ENCODE measurements at regions not wholly inside any gene's neighbourhood (a gene's known extent, or its start where the extent isn't known, plus 50 kb on each side); places are given as distances from the start of the nearest gene placed in this dataset.
A peak's percentile ranks its signal among the peaks of the same experiment; 100 is the strongest.
"Not testable (repeated sequence)": the region's sequence is repeated elsewhere in the genome, so short reads cannot be mapped to it uniquely, and the experiment has no call there.

DNA sequence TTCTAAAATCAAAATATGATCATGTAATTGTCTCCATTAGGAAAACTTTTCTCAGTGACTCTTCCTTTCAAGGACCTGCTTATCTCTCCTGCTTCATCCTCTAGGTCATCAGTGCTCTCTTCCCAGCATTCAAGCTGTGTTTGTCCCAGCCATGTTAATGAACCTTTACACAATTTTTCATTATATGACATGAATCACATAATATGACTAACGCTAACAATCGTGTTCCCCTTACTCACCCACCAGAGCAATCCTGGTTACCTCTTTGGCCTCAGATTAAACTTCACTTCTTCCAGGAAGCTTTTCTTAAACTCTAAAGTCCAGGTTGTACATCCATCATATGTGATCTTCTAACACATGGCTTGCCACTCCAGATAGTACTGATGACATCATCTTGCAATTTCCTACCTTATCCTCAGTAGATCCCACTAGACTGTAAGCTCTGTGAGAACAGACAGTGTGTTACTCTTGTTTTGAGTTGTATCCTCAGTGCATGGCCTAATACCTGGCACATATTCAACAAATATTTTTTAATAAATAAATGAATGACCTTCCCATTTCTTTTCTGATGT lies 882.9 kb upstream of the ZEB2 start:
- DNase-seq: no peak

DNA sequence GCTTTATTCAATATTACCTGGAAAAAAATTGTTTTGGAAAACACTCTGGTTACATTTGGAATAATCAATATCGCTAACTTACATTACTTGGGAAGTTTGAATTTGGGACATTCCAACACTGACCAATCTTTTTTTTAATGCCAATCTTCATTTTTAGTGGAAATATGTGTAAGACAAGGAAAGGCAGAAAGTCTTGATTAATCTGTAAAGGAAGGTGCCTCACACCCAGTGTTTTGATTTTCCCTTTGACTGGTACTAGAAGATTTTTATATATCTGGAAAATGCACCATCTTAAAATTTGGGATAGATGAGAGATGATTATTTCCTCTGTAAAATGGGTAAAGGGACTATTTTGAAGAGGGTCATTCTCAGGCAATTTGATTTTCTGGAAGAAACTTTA lies 879.2 kb upstream of the ZEB2 start:
- DNase-seq: no peak

DNA sequence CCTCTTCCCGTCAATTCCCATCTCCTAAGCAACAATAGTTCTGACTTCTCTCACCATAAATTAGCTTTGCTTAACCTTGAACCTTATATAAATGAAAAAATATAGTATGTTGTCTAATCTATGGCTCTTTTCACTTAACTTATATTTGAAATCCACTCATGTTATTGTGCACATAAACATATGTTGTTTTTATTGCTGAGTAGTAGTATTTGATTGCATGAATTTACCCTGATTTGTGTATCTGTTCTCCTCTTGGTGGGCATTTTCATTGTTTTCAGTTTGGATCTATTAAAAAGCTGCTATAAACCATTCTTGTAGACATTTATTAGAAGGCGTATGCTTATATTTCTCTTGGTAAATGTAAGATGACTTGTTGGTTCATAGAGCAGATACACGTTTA lies 874.3 kb upstream of the ZEB2 start:
- DNase-seq: no peak

DNA sequence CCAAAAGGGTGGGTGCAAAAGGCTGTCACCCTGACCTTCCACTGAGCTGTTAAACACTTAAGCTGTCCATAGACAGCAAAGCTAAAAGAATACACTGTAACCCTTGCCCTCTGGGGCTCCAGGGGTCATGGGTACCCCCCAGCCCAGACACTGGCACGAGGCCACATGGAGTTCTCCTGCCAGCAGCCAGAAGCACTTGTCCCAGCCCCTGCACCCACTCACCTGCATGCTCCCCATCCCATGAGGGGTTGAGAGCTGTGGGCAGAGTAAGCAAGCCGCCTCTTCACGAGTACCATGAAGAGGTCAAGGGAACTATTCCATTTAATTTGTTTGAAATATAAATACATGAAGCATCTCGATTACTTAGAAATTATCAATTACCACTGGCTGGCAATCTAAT lies 867.1 kb upstream of the ZEB2 start:
- DNase-seq: no peak

DNA sequence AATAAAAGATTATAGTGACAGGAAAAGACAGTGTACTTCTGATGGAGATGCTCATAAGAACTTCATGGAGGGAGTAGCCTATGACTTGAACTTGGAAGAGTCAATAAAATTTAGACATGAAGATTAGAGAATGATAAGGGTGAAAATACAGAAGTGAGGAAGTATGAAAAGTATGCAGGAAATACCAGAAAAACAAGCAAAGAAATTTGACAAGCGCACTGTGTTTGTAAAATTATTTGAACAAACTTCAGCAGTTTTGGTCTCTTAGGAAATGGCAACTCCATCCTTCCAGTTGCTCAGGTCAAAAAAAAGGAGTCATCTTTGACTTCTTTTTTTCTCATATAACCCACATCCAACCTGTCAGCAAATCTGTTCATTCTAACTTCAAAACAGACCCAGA lies 864.0 kb upstream of the ZEB2 start:
- no peak for DNase-seq

DNA sequence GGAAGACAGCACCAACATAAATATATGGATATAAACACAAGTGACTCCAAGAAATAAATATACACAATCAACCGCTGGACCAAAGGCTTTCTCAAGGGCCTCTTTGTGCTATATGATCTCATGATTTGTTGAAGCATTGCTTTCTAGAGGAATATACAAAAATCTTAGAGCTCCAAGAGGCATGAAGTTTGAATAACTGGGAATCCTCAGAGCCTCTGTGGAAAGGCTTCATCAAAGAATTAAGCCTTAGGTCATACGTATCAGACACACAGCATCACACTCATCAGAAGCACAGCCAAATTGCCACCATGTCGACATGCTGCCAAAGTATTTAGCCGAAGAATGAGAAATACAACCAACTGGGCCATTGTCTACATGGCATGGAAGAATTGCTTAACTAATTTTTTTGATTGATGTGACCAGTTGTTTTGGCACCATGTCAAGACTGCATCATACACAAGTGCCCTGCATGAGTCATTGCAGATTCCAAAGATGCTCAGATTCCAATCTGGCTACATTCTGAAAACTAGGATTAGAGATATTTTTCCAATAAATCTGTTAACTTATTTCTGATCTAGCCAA lies 860.6 kb upstream of the ZEB2 start:
- DNase-seq: no peak

DNA sequence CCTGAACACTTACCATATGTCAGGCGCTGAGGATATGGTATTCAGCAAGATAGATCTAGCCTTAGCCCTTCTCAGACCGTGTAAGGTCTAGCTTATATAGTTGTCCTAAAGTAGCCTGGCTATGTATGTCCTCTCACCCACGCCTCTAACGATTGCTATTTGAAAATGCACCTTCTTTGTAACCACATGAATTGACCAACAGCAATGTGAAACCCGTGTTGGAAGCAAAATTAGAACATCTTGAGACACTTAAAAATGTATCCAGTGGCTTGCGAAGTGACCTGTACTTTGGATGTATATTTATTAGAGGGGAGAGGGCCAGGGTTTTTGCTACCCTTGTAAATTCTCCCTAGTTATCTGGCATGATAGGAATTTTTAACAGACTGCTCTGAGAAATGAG lies 860.0 kb upstream of the ZEB2 start:
- no peak for DNase-seq

DNA sequence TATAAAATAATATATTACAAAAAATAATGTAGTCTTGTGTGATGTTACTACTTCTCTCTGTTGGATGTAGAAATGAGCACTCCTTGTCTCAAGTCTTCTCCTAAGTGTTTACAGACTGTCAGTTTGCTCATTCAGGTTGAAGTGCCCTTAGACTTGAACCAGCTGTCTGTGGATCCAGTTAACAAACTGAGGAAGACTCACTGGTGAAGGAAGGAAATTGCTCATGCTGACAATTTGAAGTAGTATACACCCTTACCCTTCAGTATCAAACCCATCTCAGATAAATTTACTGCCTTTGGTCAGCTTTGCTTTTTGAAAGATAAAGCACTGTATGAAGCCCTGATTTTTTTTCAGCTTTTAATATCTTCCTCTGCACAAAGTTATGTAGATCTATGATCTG lies 854.2 kb upstream of the ZEB2 start:
- DNase-seq: no peak

DNA sequence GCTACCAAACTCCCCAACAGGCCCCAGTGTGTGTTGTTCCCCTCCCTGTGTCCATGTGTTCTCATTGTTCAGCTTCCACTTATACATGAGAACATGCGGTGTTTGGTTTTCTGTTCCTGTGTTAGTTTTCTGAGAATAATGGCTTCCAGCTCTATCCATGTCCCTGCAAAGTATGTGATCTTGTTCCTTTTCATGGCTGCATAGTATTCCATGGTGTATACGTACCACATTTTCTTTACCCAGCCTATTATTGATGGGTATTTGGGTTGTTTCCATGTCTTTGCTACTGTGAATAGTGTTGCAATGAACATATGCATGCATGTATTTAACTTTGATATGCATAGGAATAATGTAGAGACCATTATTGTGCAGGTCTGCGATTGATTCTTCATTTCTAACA lies 847.4 kb upstream of the ZEB2 start:
- not testable (repeated sequence) for DNase-seq

DNA sequence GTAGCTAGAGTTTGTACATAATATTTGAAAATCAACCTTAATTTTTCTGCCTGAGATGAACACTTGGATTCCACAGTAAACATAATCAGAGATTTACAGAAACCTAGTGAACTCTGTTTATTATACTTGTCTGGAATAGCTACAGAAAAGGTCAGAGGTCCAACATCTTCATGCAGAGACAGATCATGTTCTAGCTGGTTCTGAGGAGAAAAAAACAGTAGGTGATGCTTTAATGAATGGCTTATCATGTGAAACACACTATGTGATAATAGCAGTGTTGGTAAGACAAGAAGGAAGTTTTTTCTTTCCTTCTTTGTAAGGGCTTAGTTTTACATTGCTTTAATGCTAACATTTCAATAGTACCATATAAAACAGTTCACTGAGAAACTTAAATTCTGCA lies 846.4 kb upstream of the ZEB2 start:
- no peak for DNase-seq

DNA sequence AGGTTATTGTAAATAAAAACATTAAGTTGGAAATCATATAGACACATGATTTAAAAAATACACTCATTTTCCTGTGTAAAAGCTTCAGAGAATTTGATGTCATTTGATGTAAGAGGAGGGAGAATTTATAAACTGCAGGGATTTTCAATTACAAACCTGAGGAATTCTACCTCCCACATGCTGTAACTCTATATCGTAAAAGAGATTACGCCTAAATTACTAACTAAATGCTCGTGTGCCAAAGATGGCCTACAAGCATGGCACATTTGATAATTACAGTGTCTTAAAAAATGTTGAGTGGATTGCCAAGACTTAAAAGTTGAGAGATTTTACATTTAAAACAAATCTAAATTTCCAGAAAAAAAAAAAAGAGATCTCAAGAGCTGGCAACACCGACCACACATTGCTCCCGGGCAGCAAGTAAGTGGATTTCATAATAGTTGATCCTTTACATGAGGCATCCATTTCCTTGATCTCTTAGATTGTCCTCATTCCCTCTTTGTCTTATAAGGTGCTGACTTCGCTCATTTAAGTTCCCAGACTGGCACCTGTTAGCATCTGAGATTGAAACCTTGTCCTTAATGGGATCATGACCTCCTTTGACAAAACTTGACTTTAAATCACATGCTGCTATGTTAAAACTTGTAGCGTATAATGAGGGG lies 840.3 kb upstream of the ZEB2 start:
- DNase-seq: no peak

DNA sequence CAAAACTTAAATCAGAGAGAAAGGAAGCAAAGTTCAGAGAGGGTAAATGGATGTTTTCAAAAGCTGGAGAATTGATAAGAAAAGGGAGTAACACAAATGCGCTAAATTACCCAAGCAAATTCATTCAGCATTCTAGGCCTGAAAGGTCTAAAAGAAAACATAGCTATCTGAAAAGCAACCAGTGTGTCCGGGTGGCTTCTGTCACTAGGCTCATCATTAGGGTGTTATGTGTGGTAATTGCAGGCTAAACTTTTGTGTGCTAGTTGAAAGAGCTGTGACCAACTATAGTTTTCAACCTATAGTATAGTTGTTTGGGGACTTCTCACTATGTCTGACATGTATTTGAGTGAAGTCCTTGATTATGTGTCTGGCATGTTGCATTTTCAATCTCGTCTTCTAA lies 839.6 kb upstream of the ZEB2 start:
- DNase-seq: no peak

DNA sequence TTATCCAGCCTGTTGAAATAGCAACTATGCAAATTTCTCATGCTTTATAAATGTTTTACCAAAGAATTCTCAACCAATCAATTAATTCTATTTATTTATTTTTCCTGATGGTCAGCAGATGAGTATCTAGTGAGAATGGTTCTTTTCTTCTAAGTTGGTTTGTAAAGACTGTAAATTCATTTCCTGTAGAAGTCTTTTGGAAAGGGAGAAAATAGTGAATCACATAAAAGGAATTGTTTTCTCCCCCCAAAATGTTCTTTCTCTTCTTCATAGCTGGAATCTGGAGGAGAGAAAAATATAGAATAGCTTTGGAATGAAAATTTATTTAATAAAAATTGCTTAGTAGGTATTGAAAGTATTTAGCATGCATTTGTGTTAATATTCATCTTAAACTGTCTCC lies 836.1 kb upstream of the ZEB2 start:
- no peak for DNase-seq

DNA sequence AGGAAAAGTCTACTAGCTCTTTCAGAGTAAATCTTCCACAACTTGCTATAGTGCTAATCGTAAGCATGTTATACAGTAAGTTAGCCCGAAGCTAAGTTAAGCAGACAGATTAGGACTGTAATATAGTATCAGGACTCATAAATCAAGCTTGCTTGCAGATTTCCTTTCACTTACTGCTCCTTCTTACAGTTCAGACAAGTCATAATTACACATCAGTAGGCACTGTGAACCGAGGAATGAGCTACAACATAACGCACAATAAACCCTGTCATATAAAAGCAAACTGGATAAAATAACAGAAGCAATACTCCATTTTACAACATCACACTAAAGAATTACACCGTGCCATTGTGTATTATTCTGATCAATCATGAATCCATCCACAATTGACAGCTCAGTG lies 832.6 kb upstream of the ZEB2 start:
- peak; percentile 63 for DNase-seq

DNA sequence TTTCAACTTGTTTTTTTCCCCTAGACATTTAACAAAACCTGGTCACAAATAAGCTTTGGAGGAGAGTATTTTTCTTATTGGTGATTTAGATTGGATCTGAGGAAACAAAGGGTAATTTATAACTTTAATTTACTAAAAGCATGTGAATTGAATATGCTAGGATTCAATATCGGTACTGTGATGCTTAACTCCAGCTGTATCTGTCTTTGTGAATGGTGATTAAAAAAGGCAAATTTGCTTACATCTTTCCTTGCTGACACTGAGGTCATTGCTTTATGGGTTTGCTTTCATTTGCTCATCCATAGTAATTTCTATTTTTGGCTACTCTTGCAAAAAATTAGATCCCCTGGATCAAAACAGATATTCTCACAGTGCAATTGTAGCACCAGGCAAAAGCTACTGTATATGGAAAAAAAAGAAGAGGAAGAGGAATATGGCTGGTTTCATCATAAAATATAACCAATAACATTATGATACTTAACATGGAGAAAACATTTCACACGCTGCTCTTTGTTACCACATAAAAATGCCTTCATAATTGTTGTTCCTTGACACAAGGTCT lies 832.0 kb upstream of the ZEB2 start:
- DNase-seq: no peak

DNA sequence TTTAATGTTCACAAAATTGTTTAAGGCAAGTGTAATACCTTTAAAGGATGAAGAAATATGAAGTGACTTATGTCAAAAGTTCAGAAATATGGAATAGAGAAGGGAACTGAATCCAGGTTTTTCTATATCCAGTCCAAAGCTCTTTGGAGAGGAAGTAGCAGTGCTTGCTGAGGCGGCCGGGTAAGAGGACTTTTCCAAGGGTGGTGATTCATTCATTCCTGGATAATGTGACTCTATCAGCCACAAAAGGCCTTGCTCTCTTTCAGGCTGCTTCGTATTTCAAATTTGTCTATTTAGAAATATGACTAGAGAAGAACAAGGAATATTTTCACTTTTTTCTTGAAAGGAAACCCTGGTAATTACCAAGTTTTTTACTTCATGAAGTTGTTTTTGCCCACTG lies 830.1 kb upstream of the ZEB2 start:
- no peak for DNase-seq

DNA sequence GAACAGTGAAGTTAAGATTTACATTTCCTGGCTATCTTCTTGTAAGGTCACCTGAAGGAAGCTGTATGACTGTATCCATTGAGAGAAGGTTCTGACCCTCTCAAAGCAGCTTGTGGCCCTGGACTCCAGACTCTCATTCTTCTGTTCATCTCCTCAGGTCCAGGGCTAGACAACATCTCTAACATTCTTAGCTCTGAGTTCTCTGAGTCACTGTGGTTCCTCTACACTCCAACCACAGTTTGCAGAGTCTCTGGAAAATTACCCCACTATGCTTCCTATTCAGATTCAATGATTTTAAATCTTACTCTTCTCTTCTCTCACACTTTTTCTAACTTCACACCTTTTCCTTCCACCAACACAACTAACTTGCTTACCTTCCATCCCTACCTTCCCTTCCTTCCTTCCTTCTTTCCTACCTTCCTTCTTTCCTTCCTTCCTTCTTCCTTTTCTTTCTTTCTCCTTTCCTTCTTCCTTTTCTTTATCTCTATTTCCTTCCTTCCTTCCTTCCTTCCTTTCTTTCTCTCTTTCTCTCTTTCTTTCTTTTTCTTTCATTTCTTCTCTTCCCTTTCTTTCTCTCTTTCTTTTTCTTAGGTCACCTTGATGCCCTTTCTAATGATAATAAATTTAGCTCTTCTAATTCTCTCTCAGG lies 824.3 kb upstream of the ZEB2 start:
- no peak for DNase-seq

DNA sequence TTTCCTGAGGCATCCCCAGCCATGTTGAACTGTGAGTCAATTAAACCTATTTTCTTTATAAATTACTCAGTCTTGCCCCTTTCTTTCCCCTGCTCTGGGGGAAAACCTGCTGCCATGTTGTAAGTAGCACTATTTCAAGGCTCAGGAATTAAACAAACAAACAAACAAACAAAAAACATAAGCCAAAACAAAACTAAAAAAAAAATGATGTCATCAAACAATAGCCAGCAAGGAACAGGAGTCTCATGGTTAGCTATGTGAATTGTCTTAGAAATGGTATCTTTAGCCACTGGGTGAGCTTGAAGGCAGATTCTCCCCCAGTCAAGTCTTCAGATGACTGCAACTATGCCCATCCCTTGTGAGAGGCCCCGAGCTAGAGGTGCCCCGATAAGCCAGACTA lies 823.4 kb upstream of the ZEB2 start:
- no peak for DNase-seq

DNA sequence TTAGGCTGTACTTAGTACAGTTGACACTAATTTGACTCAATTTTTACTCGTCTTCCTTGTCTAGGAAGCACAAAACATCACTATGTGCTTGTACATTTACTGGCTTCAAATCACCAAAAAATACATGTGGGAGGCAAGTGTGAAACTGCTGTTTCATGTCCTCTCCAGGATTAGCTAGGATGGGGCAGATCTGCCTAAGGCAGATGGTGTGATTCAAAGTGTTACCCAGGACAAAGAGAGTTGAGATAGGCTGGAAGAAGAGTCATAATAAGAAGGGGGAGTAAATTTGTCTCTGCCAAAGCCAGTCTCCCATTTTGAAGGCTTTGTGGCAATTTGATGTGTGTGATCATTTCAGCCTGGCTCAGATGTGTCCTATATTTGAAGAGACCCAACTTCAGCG lies 821.6 kb upstream of the ZEB2 start:
- no peak for DNase-seq

DNA sequence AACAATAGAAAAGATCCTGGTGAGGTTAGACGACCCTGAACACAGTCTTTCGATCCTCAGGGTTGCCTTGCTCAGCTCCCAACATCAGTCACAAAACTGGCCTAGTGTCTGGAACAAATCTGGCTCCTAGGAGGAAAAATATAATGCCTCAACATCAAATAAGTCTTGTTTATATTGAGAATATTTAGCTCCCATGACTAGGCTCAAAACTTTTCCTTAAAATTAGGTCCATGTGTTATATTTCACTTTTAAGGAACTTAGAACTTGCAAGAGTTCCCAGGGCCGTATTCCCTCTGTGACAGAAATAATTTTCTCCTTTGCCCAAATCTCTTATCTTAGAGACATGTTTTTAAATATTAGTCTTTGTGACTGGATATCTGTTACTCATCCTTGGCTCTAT lies 819.7 kb upstream of the ZEB2 start:
- DNase-seq: no peak

DNA sequence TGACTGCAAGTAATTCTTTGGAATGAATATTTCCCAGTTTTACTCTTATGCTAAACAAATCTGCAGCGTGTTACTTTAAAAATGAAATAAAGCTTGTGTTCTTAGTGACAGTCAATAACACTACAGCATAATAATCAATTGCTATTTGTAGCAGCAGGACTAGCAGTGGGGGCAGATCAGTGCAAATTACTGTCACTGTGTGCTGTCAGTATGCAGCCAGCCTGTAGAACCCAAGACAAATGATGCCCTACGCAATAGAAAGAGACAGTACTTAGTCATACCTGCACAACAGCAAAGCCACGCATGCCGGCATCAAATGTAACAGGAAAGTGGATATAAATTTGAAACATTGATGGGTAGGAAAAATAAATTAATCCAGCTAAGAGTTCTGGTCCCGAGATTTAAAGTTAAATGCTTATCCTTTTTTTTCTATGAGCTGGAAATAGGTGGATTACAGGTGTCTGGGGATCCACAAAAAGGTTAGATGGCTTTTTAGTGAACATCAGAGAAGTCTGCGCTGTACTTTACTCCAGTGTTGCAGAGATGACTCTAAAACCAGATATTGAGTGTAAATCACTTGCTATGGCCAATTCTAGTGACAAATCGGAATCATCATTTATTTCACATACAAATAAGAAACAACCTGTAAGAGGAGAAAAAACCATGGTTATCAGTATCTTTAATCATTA lies 812.4 kb upstream of the ZEB2 start:
- no peak for DNase-seq

DNA sequence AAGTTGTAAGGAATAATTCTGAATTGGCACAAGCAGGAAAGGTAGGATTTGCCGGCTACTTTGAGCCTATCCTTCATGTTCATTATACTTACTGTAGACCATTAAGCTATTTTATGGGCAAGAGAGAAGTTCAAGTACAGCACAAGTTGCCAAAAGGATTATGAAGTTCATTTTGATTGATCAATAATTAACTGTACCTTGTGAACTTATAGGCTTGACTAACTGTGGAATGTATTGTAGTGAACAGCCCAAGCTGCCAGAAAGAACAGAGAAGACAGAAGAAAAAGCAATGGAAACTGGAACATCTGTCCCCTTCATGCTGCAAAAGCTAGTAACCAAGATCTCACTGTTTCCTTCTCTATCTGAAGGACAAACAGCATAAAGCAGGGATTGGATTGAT lies 810.1 kb upstream of the ZEB2 start:
- no peak for DNase-seq

DNA sequence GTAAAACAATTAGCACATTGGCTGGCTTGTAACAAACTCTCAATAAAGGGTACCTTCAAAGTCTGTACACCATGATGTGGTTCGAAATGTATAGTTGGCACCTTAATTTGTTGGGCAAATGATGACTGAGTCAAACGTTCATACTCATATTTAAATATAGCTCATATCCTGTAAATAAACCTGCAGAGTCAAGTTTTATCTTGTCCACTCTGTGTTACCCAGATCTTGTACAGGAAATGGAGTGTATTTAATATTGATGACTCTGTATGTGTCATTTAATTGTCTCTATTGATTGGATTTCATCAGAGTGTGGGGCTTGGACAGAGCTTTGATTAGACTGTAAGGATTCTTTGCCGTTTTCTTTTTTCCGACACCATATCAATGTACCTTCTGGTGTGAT lies 805.6 kb upstream of the ZEB2 start:
- DNase-seq: no peak

DNA sequence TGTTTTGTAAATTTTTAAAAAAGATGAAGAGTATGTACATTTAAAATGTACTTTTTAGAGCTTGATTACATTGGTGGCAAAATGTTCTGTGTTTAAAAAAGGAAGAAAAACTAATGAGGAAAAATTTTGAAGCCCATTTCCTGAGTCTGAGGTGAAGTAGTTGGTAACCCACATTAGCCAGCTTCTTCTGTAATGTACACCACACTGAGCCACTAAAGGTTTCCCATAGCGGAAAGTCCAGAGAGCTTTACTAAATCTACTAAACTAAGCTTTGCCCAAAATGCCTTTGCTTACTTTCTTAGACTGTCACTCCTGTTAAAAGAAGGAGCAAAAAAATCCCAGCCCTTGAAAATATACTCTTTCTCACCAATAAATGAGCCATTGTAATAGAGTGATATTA lies 804.8 kb upstream of the ZEB2 start:
- no peak for DNase-seq
